ENCODE measurements at regions not wholly inside any gene's neighbourhood (a gene's known extent, or its start where the extent isn't known, plus 50 kb on each side); places are given as distances from the start of the nearest gene placed in this dataset.
"Not testable (repeated sequence)": the region's sequence is repeated elsewhere in the genome, so short reads cannot be mapped to it uniquely, and the experiment has no call there.

- DNase-seq, result no peak
Observed at GRCh38 chr9:21605489-21605931, 123.4 kb upstream of the IFNE start.

GRCh38 chr9:21607576-21607975, 125.5 kb upstream of the IFNE start:
- DNase-seq, result no peak

DNA sequence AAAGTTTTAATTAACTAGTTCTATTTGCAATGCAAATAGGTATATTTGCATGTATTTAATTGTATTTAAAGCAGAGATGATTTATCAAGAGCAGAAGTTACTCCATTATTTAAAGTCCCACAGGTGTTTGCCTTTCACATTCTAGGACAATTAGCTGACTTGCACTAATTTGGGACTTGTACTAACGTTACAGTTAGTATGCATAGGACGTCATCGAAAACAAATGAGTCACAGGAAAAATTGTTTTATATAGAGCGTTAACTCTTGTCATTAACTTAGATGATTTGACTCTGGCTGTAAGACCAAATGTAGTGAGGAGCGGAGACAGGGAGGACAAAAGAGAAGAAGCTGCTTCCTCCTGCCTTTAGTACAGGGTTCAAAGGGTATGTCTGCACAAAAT, 126.1 kb upstream of the IFNE start:
- no peak for DNase-seq

DNA sequence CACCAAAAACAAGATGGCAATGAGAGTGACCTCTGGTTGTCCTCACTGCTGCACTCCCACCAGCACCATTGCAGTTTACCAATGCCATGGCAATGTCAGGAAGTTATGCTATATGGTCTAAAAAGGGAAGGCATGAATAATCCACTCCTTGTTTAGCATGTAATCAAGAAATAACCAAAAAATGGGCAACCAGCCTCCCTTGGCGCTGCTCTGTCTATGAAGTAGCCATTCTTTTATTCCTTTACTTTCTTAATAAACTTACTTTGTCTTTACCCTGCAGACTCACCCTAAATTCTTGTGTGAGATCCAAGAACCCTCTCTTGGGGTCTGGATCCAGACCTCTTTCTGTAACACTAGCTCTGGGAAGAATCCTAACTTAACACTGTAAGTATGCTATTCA, 127.4 kb upstream of the IFNE start:
- DNase-seq, result no peak

GRCh38 chr9:21611891-21612290, 129.8 kb upstream of the IFNE start:
- no peak for DNase-seq

- DNase-seq, result no peak
Observed at GRCh38 chr9:21615018-21615417, 132.9 kb upstream of the IFNE start.

GRCh38 chr9:21615446-21615845, 133.3 kb upstream of the IFNE start:
- no peak for DNase-seq

- DNase-seq, result no peak
Observed at GRCh38 chr9:21616082-21616778, 134.1 kb upstream of the IFNE start.

GRCh38 chr9:21624675-21625644, 142.8 kb upstream of the IFNE start:
- no peak for DNase-seq

DNA sequence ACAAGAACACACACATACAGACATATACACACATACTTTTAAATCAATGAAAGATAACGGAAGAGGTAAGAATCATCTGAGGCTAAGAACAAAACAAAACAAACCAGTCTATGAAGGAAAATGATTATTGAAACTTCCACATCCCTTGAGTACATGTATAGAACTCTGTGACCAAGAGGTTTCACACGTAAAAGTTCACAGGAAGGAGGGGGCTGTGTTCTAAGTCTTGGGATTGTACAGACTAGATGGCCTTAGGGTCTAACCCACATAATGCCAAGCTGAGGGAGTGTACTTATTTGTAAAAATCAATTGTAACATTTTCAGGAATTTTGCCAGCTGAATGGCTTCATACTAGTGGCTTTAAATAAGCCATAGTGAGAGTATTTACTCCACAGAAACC, 144.4 kb upstream of the IFNE start:
- no peak for DNase-seq

GRCh38 chr9:21628954-21629353, 146.8 kb upstream of the IFNE start:
- not testable (repeated sequence) for DNase-seq

- no peak for DNase-seq
Observed at GRCh38 chr9:21634951-21635350, 152.8 kb upstream of the IFNE start.

DNA sequence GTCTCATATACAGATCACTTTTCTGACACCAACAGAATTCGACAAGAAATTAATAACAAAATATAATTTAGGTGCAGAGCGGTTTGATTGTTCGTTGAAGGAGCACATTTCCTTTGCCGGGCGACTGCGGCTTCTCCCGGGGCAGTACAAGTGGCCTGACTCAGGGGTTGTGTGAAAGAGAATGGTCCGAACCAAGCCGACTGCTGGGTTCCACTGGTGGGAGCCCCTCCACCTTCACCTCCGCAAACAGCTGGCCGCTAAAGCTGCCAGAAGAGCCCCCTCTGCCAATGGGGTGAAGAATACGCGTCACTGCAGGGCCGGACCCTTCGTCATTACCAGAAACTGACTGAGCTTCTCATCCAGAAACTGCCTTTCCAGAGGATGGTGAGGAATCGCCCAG, 156.0 kb upstream of the IFNE start:
- no peak for DNase-seq

GRCh38 chr9:21653091-21653490, 149.3 kb upstream of the MTAP start:
- no peak for DNase-seq

GRCh38 chr9:21653589-21653988, 148.8 kb upstream of the MTAP start:
- no peak for DNase-seq

DNA sequence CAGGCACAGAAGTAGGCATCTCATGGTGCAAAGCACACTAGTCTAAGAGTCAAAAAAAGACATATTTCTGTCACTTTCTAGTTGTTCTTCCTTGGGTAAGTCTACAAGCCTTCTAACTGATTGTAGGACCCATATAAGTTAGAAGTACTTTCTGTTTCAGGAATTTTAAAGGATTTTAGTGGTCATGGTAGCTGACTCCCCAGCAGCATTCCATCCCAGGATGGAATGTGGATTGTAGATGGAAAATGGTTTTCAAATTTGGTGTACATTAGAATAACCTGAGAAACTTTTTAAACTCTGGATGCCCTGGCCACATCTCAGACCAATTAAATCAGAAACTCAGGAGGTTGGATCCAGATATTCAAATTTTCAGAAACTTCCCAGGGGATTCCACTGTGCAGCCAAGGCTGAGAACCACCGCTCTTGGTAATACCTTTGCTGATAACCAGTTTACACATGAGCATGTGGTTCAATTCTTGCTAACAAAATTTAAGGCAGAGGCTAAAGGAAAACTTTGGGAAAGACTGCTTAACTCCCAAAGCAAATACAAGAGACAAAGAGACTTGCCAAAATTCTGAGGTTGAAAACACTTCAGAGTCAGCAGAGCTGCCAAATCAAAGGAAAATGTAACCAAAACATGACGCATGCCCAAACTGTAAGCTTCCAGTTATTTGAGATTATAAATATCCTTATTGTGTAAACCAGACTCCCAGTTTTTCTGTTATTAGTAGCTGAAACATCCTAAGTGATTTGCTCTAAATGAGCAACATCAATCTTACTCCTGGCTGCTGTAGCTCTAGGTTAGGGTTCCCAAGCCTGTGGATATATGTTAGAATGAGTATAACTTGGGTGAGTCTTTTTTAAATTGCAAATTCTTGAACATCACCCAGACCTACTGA, 145.4 kb upstream of the MTAP start:
- DNase-seq, result no peak

GRCh38 chr9:21657966-21658667, 144.3 kb upstream of the MTAP start:
- no peak for DNase-seq

- no peak for DNase-seq
Observed at GRCh38 chr9:21660976-21661375, 141.5 kb upstream of the MTAP start.

- no peak for DNase-seq
Observed at GRCh38 chr9:21661626-21662025, 140.8 kb upstream of the MTAP start.

DNA sequence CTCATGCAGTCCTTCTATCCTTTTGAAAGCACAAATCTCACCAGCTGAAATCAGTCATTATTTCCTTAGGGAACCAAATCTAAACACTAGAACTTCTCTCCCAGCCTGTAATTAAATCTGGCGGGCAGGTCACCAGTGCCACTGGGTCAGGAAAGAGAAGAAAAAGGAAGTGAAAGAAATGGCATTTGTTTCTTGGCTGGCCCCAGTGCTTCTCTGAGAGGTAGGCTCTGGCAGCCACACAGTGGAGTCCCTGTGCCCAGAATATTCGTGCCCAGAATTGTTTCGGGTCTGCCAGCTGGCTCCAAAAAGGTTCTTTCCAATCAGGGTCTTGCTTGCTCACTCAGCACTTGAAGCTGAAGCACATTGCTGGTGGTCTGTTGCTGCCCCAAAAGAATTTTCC, 133.9 kb upstream of the MTAP start:
- DNase-seq, result peak; percentile 21

- no peak for DNase-seq
Observed at GRCh38 chr9:21669701-21670100, 132.7 kb upstream of the MTAP start.

DNA sequence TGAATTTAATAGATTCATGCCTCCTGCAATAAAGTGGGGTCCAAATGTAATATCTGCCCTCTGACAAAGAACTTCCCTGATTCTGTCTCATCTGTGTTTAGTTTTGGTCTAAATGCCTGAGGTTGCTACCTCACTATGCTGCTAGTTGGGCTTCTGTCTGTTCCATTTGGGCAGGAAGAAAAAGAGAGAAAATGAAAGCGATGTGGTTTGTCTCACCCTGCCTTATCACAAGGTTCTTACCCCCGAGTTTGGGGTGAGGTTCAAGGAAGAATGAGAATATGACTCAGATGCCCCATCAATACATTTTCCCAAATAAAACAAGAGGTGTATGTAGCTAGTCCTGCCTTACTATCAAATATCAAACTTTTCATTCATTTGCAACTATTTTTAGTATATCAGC, 132.1 kb upstream of the MTAP start:
- no peak for DNase-seq

Measured in NCI-H69 (cell line).